8988T (cell line): ENCODE measurements at regions not wholly inside any gene's neighbourhood (a gene's known extent, or its start where the extent isn't known, plus 50 kb on each side); places are given as distances from the start of the nearest gene placed in this dataset.
"Not testable (repeated sequence)": the region's sequence is repeated elsewhere in the genome, so short reads cannot be mapped to it uniquely, and the experiment has no call there.

Source experiments
- DNase-seq: peaks from one replicate; pipeline ENCODE4 v3.0.0; 2011

GRCh38 chr21:27578741-27579265, 611.9 kb upstream of the ADAMTS5 start:
- no peak for DNase-seq

- no peak for DNase-seq
Measured at GRCh38 chr21:27572696-27573095, 605.8 kb upstream of the ADAMTS5 start.

GRCh38 chr21:27571706-27572105, 604.8 kb upstream of the ADAMTS5 start:
- no peak for DNase-seq

- no peak for DNase-seq
Measured at GRCh38 chr21:27570306-27570868, 603.5 kb upstream of the ADAMTS5 start.

GRCh38 chr21:27569831-27570230, 602.9 kb upstream of the ADAMTS5 start:
- DNase-seq, result no peak

GRCh38 chr21:27569091-27569490, 602.2 kb upstream of the ADAMTS5 start:
- DNase-seq, result no peak

GRCh38 chr21:27567381-27567780, 600.5 kb upstream of the ADAMTS5 start:
- no peak for DNase-seq

GRCh38 chr21:27566521-27566920, 599.6 kb upstream of the ADAMTS5 start:
- DNase-seq, result no peak

GRCh38 chr21:27565364-27565763, 598.5 kb upstream of the ADAMTS5 start:
- no peak for DNase-seq

- DNase-seq, result no peak
Measured at GRCh38 chr21:27564684-27565301, 597.9 kb upstream of the ADAMTS5 start.

- DNase-seq, result no peak
Measured at GRCh38 chr21:27562303-27562702, 595.4 kb upstream of the ADAMTS5 start.

- no peak for DNase-seq
Measured at GRCh38 chr21:27561116-27561515, 594.2 kb upstream of the ADAMTS5 start.

GRCh38 chr21:27557356-27557755, 590.5 kb upstream of the ADAMTS5 start:
- DNase-seq, result no peak

- no peak for DNase-seq
Measured at GRCh38 chr21:27555996-27556395, 589.1 kb upstream of the ADAMTS5 start.

GRCh38 chr21:27550287-27550686, 583.4 kb upstream of the ADAMTS5 start:
- DNase-seq, result no peak

GRCh38 chr21:27548486-27548885, 581.6 kb upstream of the ADAMTS5 start:
- DNase-seq, result no peak

- no peak for DNase-seq
Measured at GRCh38 chr21:27545754-27546349, 579.0 kb upstream of the ADAMTS5 start.

- DNase-seq, result not testable (repeated sequence)
Measured at GRCh38 chr21:27542126-27542525, 575.2 kb upstream of the ADAMTS5 start.

- DNase-seq, result no peak
Measured at GRCh38 chr21:27536319-27536718, 569.4 kb upstream of the ADAMTS5 start.

GRCh38 chr21:27535188-27535587, 568.3 kb upstream of the ADAMTS5 start:
- no peak for DNase-seq

GRCh38 chr21:27534206-27534605, 567.3 kb upstream of the ADAMTS5 start:
- DNase-seq, result no peak

- DNase-seq, result no peak
Measured at GRCh38 chr21:27532076-27532475, 565.2 kb upstream of the ADAMTS5 start.

- DNase-seq, result no peak
Measured at GRCh38 chr21:27528697-27529096, 561.8 kb upstream of the ADAMTS5 start.

GRCh38 chr21:27526451-27526850, 559.6 kb upstream of the ADAMTS5 start:
- no peak for DNase-seq

- no peak for DNase-seq
Measured at GRCh38 chr21:27525780-27526179, 558.9 kb upstream of the ADAMTS5 start.
